T-helper 17 cell (primary cell): ENCODE measurements at regions not wholly inside any gene's neighbourhood (a gene's known extent, or its start where the extent isn't known, plus 50 kb on each side); places are given as distances from the start of the nearest gene placed in this dataset.

ENCODE experiments used
- ATAC-seq: fragments of 150-1000 bp; cut with Tn5 transposase; 2 replicates; pipeline ENCODE4 v1.10.0; 2021; ENCODE audit warnings: mild to moderate bottlenecking, moderate library complexity
- DNase-seq, 3 donors: peaks; one replicate each; pipeline versions ENCODE4 v3.0.0 to v3.0.0-alpha.2; 2020 to 2021
- H3K9me3 ChIP-seq: one replicate; pipeline ENCODE4 v1.7.0; 2013; ENCODE audit warnings: low read length, mild to moderate bottlenecking; ENCODE audit not compliant: control insufficient read depth, poor library complexity, severe bottlenecking
- H3K27ac Mint-ChIP-seq: one replicate; pipeline ENCODE4 v1.8.0; 2022; ENCODE audit warnings: mild to moderate bottlenecking, moderate library complexity, mixed read lengths
- H3K27me3 Mint-ChIP-seq: one replicate; pipeline ENCODE4 v1.8.0; 2022; ENCODE audit warnings: mixed read lengths
- H3K36me3 Mint-ChIP-seq: one replicate; pipeline ENCODE4 v1.8.0; 2022; ENCODE audit warnings: low read depth, mixed read lengths
- H3K4me1 Mint-ChIP-seq: one replicate; pipeline ENCODE4 v1.8.0; 2022; ENCODE audit warnings: mild to moderate bottlenecking, mixed read lengths
- H3K4me3 Mint-ChIP-seq: one replicate; pipeline ENCODE4 v1.8.0; 2022; ENCODE audit warnings: mild to moderate bottlenecking, moderate library complexity, mixed read lengths

GRCh38 chr21:21921410-21922232, 923.4 kb downstream of the NCAM2 start:
- Mint-ChIP-seq H3K27ac (no peak overlapping the region), H3K36me3 (no peaks in the 10 kb centered on the region), H3K4me1 (no peaks in the 10 kb centered on the region), H3K4me3 (no peak overlapping the region), H3K27me3 (no peaks in the 10 kb centered on the region)
- DNase-seq = no peak
- no peak for ATAC-seq
- H3K9me3 ChIP-seq = no peaks in the 10 kb centered on the region

- Mint-ChIP-seq H3K27ac (no peak overlapping the region), H3K4me3 (no peak overlapping the region), H3K27me3 (no peaks in the 10 kb centered on the region), H3K36me3 (no peaks in the 10 kb centered on the region), H3K4me1 (no peaks in the 10 kb centered on the region)
- no peak for ATAC-seq
- DNase-seq = no peak
- no peaks in the 10 kb centered on the region for H3K9me3 ChIP-seq
Observed at GRCh38 chr21:21929226-21929625, 931.0 kb downstream of the NCAM2 start.

- H3K4me3 Mint-ChIP-seq = no peak overlapping the region
Observed at GRCh38 chr21:21929789-21930188, 931.6 kb downstream of the NCAM2 start.

GRCh38 chr21:21952566-21952965, 954.4 kb downstream of the NCAM2 start:
- no peak for ATAC-seq
- no peak overlapping the region for H3K27ac Mint-ChIP-seq
- no peaks in the 10 kb centered on the region for H3K4me1 Mint-ChIP-seq
- no peaks in the 10 kb centered on the region for H3K27me3 Mint-ChIP-seq
- no peaks in the 10 kb centered on the region for H3K9me3 ChIP-seq
- H3K4me3 Mint-ChIP-seq = no peak overlapping the region
- no peaks in the 10 kb centered on the region for H3K36me3 Mint-ChIP-seq
- DNase-seq = no peak

More at GRCh38 chr21:21929789-21930188, 931.6 kb downstream of the NCAM2 start:
- H3K4me1 Mint-ChIP-seq = no peaks in the 10 kb centered on the region
- no peaks in the 10 kb centered on the region for H3K9me3 ChIP-seq
- ATAC-seq (no peak), DNase-seq (no peak)
- no peaks in the 10 kb centered on the region for H3K36me3 Mint-ChIP-seq
- H3K27ac Mint-ChIP-seq = no peak overlapping the region
- H3K27me3 Mint-ChIP-seq = no peaks in the 10 kb centered on the region

- no peaks in the 10 kb centered on the region for H3K36me3 Mint-ChIP-seq
- H3K4me3 Mint-ChIP-seq = no peak overlapping the region
- no peaks in the 10 kb centered on the region for H3K27me3 Mint-ChIP-seq
- no peaks in the 10 kb centered on the region for H3K9me3 ChIP-seq
- H3K27ac Mint-ChIP-seq = no peak overlapping the region
- DNase-seq (no peak), ATAC-seq (no peak)
- no peaks in the 10 kb centered on the region for H3K4me1 Mint-ChIP-seq
Observed at GRCh38 chr21:21955204-21955603, 957.0 kb downstream of the NCAM2 start.

GRCh38 chr21:21957490-21957889, 959.3 kb downstream of the NCAM2 start:
- ATAC-seq (no peak), DNase-seq (no peak)
- Mint-ChIP-seq H3K4me1 (no peaks in the 10 kb centered on the region), H3K36me3 (no peaks in the 10 kb centered on the region), H3K27me3 (no peaks in the 10 kb centered on the region), H3K27ac (no peak overlapping the region), H3K4me3 (no peak overlapping the region)
- H3K9me3 ChIP-seq = no peaks in the 10 kb centered on the region

GRCh38 chr21:21963911-21964310, 965.7 kb downstream of the NCAM2 start:
- no peaks in the 10 kb centered on the region for H3K9me3 ChIP-seq
- H3K27ac Mint-ChIP-seq = no peak overlapping the region
- H3K27me3 Mint-ChIP-seq = no peaks in the 10 kb centered on the region
- no peaks in the 10 kb centered on the region for H3K4me1 Mint-ChIP-seq
- H3K36me3 Mint-ChIP-seq = no peaks in the 10 kb centered on the region
- H3K4me3 Mint-ChIP-seq = no peak overlapping the region
- no peak for DNase-seq
- ATAC-seq = no peak

DNA sequence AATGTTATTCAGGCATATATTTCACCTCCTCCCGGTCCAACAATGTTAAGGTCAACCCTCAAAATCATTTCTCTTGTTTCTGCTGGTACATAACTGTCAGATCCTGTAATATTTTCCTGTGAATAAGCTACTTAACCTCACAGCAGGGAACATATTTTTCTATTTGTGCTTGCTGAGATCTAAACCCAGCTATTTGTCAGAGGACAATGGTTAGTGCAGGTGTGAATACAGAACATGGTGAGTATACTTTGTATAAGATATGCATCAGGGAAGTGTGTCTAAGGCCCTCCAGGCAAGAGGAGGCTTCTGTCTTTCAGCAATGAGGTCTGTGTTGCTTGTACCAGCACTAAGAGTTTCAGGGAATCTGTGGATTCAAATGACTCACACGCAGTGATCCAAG, 970.6 kb downstream of the NCAM2 start:
- no peak for ATAC-seq
- H3K9me3 ChIP-seq = no peaks in the 10 kb centered on the region
- Mint-ChIP-seq H3K36me3 (no peaks in the 10 kb centered on the region), H3K27ac (no peak overlapping the region), H3K4me3 (no peak overlapping the region), H3K27me3 (no peaks in the 10 kb centered on the region), H3K4me1 (no peaks in the 10 kb centered on the region)
- DNase-seq = no peak

- no peaks in the 10 kb centered on the region for H3K4me1 Mint-ChIP-seq
- ATAC-seq = no peak
- H3K27me3 Mint-ChIP-seq = no peaks in the 10 kb centered on the region
- H3K4me3 Mint-ChIP-seq = no peak overlapping the region
- no peaks in the 10 kb centered on the region for H3K36me3 Mint-ChIP-seq
- DNase-seq = no peak
- no peaks in the 10 kb centered on the region for H3K9me3 ChIP-seq
- H3K27ac Mint-ChIP-seq = no peak overlapping the region
Observed at GRCh38 chr21:21969211-21969610, 971.0 kb downstream of the NCAM2 start.

- no peaks in the 10 kb centered on the region for H3K4me1 Mint-ChIP-seq
- no peaks in the 10 kb centered on the region for H3K36me3 Mint-ChIP-seq
Observed at GRCh38 chr21:21971384-21971783, 973.2 kb downstream of the NCAM2 start.

GRCh38 chr21:21973806-21974205, 975.6 kb downstream of the NCAM2 start:
- ATAC-seq (no peak), DNase-seq (no peak)
- Mint-ChIP-seq H3K27me3 (no peaks in the 10 kb centered on the region), H3K27ac (no peak overlapping the region), H3K36me3 (no peaks in the 10 kb centered on the region), H3K4me3 (no peak overlapping the region), H3K4me1 (no peaks in the 10 kb centered on the region)
- H3K9me3 ChIP-seq = no peaks in the 10 kb centered on the region

More at GRCh38 chr21:21971384-21971783, 973.2 kb downstream of the NCAM2 start:
- no peak for ATAC-seq
- H3K4me3 Mint-ChIP-seq = no peak overlapping the region
- H3K27me3 Mint-ChIP-seq = no peaks in the 10 kb centered on the region
- DNase-seq = no peak
- H3K9me3 ChIP-seq = no peaks in the 10 kb centered on the region
- no peak overlapping the region for H3K27ac Mint-ChIP-seq

DNA sequence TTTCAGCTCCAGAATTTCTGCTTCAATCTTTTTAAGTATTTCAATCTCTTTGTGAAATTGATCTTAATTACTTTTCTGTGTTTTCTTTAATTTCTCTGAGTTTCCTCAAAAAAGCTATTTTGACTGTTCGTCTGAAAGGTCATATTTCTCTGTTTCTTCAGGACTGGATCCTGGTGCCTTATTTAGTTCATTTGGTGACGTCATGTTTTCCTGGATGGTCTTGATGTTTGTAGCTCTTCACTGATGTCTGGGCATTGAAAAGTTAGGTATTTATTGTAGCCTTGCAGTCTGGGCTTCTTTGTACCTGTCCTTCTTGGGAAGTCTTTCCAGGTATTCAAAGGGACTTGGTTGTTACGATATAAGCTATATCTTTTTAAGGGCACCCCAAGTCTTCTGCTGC, 998.7 kb downstream of the NCAM2 start:
- H3K36me3 Mint-ChIP-seq = no peaks in the 10 kb centered on the region
- H3K4me3 Mint-ChIP-seq = no peak overlapping the region
- no peak for ATAC-seq
- DNase-seq = no peak
- H3K9me3 ChIP-seq = no peaks in the 10 kb centered on the region
- no peaks in the 10 kb centered on the region for H3K4me1 Mint-ChIP-seq
- no peak overlapping the region for H3K27ac Mint-ChIP-seq
- no peaks in the 10 kb centered on the region for H3K27me3 Mint-ChIP-seq

GRCh38 chr21:21997390-21998333, 999.5 kb downstream of the NCAM2 start:
- H3K4me3 Mint-ChIP-seq = no peak overlapping the region
- no peaks in the 10 kb centered on the region for H3K27me3 Mint-ChIP-seq
- H3K9me3 ChIP-seq = no peaks in the 10 kb centered on the region
- H3K4me1 Mint-ChIP-seq = no peaks in the 10 kb centered on the region
- no peaks in the 10 kb centered on the region for H3K36me3 Mint-ChIP-seq
- DNase-seq = no peak
- no peak for ATAC-seq
- no peak overlapping the region for H3K27ac Mint-ChIP-seq
